ENCODE measurements at regions not wholly inside any gene's neighbourhood (a gene's known extent, or its start where the extent isn't known, plus 50 kb on each side); places are given as distances from the start of the nearest gene placed in this dataset.

GRCh38 chr6:168134560-168135201 lies 55.7 kb upstream of the FRMD1 start:
- DNase-seq (ENCODE audit: low read depth) = no peak

DNA sequence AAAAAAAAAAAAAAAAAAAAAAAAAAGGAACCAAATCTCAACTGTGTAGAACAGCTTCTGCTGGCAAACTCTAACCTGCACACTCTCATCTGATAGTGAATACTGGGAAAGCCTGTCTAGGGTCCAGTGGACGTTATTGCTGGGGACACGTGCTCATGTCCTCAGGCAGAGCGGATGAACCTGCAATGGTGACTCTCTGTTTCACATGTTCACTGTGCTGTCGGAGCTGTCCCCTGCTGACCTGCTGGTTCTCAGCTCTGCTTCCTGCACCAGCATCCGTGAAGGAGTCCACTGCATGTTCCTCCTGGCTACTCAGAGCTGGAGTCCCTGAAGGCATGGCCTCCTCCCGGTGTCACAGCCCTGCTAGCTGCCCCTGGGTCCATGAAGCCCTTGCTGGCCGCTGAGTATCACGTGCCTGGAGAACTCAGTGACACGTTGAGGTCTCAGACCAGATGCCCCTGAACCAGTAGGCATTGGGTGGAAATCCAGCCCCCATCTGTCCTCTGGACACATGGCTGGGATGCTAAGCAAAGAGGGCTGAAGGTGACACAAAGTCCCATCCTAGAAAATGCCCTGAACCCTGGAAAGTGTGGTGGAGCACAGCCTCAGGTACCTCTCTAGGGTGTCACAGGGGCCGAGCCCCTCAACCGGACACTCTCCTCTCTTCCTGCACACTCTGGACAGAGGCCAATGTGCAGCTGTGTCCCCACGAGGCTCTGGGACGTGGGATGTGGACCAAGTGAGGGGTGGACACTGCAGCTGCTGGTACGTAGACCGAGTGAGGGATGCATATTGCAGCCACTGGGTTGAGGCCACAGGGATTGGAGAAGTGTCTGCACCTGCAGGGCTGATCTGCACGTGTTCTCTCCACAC lies 54.9 kb upstream of the FRMD1 start:
- no peak for DNase-seq (ENCODE audit: low read depth)

- DNase-seq (ENCODE audit: low read depth) = peak; percentile 54
Observed at GRCh38 chr6:168133168-168133561, 54.2 kb upstream of the FRMD1 start.

DNA sequence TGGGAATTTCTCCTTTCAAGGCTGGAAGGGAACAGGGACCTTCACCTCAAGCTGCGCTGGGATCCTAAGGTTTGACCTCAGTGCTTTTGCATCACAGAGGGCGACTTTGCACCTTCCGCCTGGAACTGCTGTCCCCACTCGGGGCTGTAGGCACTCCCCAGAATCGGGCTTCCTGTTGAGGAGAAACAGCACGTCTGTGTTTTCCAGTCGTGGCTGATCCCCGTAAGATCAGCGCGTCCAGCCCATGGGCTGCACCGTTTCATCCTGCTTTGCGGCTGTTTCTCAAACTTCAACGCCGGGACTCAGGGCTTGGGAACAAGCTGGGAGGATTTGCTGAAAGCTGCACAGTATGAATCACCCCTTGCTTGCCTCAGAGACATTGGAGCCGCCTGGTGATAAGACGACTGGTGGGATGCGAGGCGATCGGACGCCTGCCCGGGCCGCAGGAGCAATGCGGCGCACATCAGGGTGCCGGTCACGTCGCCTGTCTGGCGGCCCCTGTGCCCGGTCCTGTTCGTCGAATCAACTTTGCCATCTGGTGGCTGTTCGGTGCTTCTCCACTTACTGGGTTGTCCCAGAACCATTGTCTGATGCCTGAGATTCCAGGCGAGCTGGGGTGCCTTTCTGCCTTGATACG lies 53.6 kb upstream of the FRMD1 start:
- peak; percentile 72 for DNase-seq (ENCODE audit: low read depth)

DNA sequence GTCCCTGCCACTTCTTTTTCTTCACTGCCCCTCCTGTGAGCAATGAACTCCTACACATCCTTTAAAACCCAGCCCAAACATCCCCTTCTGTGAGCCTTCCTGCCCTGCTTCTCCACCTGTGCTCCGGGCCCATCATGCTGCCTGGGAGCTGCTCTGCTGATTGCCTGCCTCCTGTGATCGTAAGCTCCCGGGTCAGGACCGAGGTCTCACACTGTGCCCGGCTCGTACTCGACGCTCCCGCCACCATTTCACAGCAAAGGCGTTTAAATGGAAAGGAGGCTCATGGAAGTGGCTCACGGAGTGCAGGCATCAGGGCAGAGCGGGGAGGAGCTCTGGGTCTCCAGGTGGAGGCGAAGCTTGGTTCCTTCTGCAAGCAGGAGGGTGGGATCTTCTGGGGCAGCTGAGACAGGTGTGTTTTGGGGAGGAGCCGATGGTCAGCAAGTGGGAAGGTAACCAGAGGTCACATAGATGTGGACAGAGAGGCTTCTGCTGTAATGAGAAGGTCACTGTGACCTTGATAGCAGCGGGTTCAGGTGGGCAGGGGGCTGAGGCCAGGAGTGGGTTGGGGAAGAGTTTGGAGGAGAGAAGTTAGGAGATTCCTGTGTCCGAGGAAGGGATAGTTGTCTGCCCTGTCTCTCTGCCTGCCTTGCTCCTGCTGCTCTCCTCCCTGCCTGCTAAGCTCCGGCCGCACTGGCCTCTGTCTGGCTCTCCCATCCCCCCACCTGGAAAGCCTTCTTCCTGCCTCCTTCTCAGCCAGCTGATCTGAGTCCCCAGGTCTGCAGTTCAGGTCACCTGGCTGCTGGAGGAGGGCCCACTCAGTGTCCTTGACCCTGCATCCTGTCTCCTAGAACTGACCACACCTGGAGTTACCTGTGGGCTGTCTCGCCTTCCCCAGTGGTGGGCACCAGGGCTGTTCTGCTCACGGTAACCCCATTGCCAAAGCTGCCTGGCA lies 52.7 kb upstream of the FRMD1 start:
- DNase-seq (ENCODE audit: low read depth) = no peak

DNA sequence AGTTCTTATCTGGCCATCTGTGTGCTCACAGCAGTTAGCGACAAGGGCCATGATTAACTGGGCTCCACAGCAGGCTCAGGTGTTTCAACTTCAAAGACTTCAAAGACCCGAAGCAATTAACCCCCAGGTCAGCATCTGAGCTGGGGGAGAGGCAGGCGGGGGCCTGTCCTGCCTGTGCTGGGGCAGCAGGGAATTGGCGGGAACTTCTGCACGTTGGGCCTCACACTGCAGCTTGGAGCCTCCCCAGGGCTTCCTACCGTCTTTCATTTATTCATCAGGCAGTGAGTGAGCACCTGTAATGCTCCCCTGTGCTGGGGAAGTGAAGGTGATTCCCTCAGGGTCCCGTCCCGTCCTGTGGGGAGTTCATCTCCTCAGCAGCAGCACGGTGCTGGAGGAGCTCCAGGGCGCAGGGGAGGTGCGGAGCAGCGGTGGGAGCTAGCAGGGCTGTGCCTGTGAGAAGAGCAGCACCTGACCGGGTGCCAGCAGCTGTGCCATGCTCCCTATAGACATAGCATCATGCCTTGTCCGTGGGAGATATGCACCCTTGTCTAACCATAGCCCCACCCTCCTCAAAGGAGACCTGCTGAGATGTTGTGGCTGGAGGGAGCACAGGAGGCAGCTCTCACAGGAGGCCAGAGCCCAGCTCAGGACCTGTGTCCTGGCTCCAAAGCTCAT lies 51.8 kb upstream of the FRMD1 start:
- no peak for DNase-seq (ENCODE audit: low read depth)

DNA sequence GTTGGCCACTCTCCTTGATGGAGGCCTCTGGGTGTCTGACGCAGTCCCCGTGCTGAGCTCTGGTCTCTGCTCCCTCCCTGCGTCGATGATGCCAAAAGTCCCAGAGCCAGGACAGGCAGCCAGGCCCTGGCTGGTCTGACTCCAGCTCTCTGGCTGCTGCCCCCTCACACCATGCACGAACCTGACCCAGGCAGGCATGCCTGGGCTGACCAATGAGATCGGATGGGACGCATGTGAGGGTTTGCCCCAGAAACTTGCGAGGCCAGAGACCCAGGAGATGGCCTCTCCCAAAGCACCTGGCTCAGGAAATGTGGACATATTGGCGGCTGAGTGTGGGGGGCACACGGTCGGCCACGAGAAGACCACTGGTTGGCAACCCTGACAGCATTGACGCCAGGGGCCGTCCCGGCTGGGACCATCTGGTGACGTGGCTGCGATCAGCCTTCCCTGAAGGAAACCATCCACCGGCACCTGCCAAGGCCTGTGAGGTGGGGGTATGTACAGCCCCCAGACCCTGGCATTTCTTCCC lies 51.2 kb upstream of the FRMD1 start:
- DNase-seq (ENCODE audit: low read depth) = no peak

DNA sequence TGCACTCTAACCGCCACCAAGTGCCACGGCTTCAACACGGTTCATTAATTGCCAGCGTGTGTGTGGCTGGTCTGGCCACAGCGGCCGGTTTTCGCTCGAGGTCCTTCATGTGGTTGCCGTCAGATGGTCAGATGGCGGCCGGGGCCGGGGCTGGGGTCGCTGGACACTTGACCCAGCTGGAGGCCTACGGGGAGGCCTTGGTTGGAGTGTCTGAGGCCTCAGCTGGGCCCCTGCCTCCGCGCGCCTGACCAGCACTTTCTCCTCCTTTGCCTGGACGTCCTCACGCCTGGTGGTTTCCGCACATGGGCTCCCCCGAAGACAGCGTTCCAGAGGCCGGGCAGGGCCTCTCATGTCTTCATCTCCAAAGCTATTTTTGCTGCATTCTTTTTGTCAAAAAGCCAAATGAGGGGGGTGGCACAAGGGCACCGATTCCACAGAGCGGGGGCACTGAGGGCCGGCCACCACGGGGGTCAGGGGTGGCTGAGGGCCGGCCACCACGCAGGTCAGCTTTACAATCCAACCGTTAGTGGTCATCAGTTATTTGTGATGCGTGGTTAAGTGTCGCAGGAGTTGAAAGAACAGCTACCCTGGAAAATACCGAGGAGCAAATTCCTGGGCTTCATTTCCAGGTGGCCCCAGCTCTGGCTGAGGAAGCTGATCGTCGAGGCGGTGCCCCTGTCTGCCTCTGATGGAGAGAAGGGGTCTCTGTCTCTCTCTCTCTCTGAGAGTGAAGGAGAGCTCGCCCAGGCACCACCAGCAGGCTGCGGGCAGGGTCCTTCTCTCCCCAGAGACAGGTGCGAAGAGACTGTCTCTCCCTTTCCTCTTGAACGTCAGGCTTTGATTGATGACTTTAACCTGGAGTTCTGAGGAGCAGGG lies 50.5 kb upstream of the FRMD1 start:
- DNase-seq (ENCODE audit: low read depth) = no peak

GRCh38 chr6:168128631-168129291 lies 49.7 kb upstream of the FRMD1 start:
- no peak for DNase-seq (ENCODE audit: low read depth)

Data from myocyte (in vitro differentiated cells).